ENCODE measurements at regions not wholly inside any gene's neighbourhood (a gene's known extent, or its start where the extent isn't known, plus 50 kb on each side); places are given as distances from the start of the nearest gene placed in this dataset.

- TF ChIP-seq ZIC2 (tag by site-specific recombination; IDR thresholded peaks at IDR 0.05) (no peak), ZNF596 (tag by site-specific recombination; IDR thresholded peaks at IDR 0.05) (no peak), SCRT1 (tag by site-specific recombination; IDR thresholded peaks at IDR 0.05; ENCODE audit: borderline replicate concordance) (no peak), ZNF610 (tag by site-specific recombination; IDR thresholded peaks at IDR 0.05; ENCODE audit: borderline replicate concordance) (no peak), ZNF843 (tag by site-specific recombination; IDR thresholded peaks at IDR 0.05) (no peak), ZNF169 (tag by site-specific recombination; IDR thresholded peaks at IDR 0.05) (no peak), ZNF175 (tag by site-specific recombination; IDR thresholded peaks at IDR 0.05) (no peak), ZNF830 (tag by site-specific recombination; IDR thresholded peaks at IDR 0.05; ENCODE audit: low read depth) (no peak)
- TF ChIP-seq, protein P1, sequence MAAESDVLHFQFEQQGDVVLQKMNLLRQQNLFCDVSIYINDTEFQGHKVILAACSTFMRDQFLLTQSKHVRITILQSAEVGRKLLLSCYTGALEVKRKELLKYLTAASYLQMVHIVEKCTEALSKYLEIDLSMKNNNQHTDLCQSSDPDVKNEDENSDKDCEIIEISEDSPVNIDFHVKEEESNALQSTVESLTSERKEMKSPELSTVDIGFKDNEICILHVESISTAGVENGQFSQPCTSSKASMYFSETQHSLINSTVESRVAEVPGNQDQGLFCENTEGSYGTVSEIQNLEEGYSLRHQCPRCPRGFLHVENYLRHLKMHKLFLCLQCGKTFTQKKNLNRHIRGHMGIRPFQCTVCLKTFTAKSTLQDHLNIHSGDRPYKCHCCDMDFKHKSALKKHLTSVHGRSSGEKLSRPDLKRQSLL (tag by site-specific recombination; IDR thresholded peaks at IDR 0.05) = no peak
- TF ChIP-seq, protein P2, sequence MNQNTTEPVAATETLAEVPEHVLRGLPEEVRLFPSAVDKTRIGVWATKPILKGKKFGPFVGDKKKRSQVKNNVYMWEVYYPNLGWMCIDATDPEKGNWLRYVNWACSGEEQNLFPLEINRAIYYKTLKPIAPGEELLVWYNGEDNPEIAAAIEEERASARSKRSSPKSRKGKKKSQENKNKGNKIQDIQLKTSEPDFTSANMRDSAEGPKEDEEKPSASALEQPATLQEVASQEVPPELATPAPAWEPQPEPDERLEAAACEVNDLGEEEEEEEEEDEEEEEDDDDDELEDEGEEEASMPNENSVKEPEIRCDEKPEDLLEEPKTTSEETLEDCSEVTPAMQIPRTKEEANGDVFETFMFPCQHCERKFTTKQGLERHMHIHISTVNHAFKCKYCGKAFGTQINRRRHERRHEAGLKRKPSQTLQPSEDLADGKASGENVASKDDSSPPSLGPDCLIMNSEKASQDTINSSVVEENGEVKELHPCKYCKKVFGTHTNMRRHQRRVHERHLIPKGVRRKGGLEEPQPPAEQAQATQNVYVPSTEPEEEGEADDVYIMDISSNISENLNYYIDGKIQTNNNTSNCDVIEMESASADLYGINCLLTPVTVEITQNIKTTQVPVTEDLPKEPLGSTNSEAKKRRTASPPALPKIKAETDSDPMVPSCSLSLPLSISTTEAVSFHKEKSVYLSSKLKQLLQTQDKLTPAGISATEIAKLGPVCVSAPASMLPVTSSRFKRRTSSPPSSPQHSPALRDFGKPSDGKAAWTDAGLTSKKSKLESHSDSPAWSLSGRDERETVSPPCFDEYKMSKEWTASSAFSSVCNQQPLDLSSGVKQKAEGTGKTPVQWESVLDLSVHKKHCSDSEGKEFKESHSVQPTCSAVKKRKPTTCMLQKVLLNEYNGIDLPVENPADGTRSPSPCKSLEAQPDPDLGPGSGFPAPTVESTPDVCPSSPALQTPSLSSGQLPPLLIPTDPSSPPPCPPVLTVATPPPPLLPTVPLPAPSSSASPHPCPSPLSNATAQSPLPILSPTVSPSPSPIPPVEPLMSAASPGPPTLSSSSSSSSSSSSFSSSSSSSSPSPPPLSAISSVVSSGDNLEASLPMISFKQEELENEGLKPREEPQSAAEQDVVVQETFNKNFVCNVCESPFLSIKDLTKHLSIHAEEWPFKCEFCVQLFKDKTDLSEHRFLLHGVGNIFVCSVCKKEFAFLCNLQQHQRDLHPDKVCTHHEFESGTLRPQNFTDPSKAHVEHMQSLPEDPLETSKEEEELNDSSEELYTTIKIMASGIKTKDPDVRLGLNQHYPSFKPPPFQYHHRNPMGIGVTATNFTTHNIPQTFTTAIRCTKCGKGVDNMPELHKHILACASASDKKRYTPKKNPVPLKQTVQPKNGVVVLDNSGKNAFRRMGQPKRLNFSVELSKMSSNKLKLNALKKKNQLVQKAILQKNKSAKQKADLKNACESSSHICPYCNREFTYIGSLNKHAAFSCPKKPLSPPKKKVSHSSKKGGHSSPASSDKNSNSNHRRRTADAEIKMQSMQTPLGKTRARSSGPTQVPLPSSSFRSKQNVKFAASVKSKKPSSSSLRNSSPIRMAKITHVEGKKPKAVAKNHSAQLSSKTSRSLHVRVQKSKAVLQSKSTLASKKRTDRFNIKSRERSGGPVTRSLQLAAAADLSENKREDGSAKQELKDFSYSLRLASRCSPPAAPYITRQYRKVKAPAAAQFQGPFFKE (tag by site-specific recombination; IDR thresholded peaks at IDR 0.05; ENCODE audit: borderline replicate concordance) = no peak
Observed at GRCh38 chr4:136573460-136573859, 958.8 kb downstream of the PCDH18 start (continued).

DNA sequence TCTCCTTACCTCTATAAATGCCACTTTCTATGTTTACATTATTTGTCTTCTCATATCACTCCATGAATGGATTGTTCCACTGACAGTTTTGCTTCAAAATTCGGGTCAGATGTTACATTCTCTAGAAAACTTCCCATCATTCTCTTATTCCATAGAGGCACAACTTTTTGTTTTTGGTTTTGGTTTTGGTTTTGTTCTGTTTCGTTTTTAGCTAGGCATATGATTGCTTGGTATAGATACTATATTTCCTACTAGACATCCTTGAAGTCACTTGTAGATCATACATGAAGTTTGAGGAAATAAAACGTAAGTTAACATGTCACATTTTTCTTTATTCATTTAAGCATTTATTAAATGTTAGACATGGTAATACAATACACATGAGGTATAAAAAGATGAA lies 961.0 kb downstream of the PCDH18 start:
- H3K27ac ChIP-seq (ENCODE audit: extremely low read depth, low read depth, low read length) = no peak overlapping the region
- H3K9me3 ChIP-seq (ENCODE audit: control insufficient read depth, insufficient read depth, low read depth, low read length) = no peaks in the 10 kb centered on the region
- H3K4me1 ChIP-seq (ENCODE audit: control insufficient read depth, insufficient read depth, low read length) = no peaks in the 10 kb centered on the region
- H3K4me3 ChIP-seq (ENCODE audit: low read depth, low read length) = no peak overlapping the region
- ChIA-PET POLR2A (no interaction called here), CTCF (no interaction called here)
- no peak for TF ChIP-seq ZXDB (tag by site-specific recombination; IDR thresholded peaks at IDR 0.05)
- TF ChIP-seq ZNF777 (tag by site-specific recombination; IDR thresholded peaks at IDR 0.05; ENCODE audit: borderline replicate concordance) = no peak
- no peak for TF ChIP-seq ZNF501 (tag by site-specific recombination; IDR thresholded peaks at IDR 0.05)
- no peak for TF ChIP-seq ZNF585B (tag by site-specific recombination; IDR thresholded peaks at IDR 0.05)
- no peak for TF ChIP-seq ZNF10 (tag by site-specific recombination; IDR thresholded peaks at IDR 0.05)
- TF ChIP-seq, protein P3, sequence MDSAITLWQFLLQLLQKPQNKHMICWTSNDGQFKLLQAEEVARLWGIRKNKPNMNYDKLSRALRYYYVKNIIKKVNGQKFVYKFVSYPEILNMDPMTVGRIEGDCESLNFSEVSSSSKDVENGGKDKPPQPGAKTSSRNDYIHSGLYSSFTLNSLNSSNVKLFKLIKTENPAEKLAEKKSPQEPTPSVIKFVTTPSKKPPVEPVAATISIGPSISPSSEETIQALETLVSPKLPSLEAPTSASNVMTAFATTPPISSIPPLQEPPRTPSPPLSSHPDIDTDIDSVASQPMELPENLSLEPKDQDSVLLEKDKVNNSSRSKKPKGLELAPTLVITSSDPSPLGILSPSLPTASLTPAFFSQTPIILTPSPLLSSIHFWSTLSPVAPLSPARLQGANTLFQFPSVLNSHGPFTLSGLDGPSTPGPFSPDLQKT (IDR thresholded peaks at IDR 0.05; ENCODE audit: borderline replicate concordance, low read depth, low read length) = no peak
- no peak for TF ChIP-seq ZNF621 (tag by site-specific recombination; IDR thresholded peaks at IDR 0.05)
- TF ChIP-seq ZBTB10 (tag by site-specific recombination; IDR thresholded peaks at IDR 0.05) = no peak
- H3K36me3 ChIP-seq (ENCODE audit: control insufficient read depth in 2 of 2, insufficient read depth in 1 of 2, low read length in 2 of 2) = no peaks in the 10 kb centered on the region
